GM19324 (cell line): ENCODE measurements at regions not wholly inside any gene's neighbourhood (a gene's known extent, or its start where the extent isn't known, plus 50 kb on each side); places are given as distances from the start of the nearest gene placed in this dataset.
A peak's percentile ranks its signal among the peaks of the same experiment; 100 is the strongest.
"Not testable (repeated sequence)": the region's sequence is repeated elsewhere in the genome, so short reads cannot be mapped to it uniquely, and the experiment has no call there.

Source experiments
- ATAC-seq: cut with Tn5 transposase; IDR thresholded peaks from one replicate; pipeline ENCODE4 v1.9.1; 2021; ENCODE audit warnings: mild to moderate bottlenecking, moderate library complexity; ENCODE audit not compliant: unreplicated experiment, low FRiP score

DNA sequence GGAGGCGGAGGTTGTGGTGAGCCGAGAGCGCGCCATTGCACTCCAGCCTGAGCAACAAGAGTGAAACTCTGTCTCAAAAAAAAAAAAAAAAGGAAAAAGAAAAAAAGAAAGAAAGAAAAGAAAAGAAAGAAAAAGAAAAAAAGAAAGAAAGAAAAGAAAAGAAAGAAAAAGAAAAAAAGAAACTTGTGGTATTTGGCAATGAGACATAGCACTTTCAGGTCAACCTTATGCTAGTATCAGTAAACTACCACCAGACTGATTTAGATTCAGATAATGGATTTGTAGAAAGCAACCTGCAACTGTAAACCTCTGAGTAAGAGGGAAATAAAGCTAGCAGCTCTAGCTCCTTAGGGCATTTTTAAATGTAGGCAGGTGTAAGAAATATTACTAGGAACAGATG is 144.0 kb upstream of the ZNF608 start:
- not testable (repeated sequence) for ATAC-seq

GRCh38 chr5:124891179-124891578 is 144.7 kb upstream of the ZNF608 start:
- no peak for ATAC-seq

GRCh38 chr5:124892185-124892848 is 145.9 kb upstream of the ZNF608 start:
- no peak for ATAC-seq

- ATAC-seq = no peak
Measured at GRCh38 chr5:124894541-124894940, 148.1 kb upstream of the ZNF608 start.

GRCh38 chr5:124895236-124895635 is 148.8 kb upstream of the ZNF608 start:
- no peak for ATAC-seq

- no peak for ATAC-seq
Measured at GRCh38 chr5:124901081-124901480, 154.6 kb upstream of the ZNF608 start.

- ATAC-seq = peak; percentile 99
Measured at GRCh38 chr5:124902097-124902821, 155.8 kb upstream of the ZNF608 start.

- no peak for ATAC-seq
Measured at GRCh38 chr5:124905256-124906130, 159.1 kb upstream of the ZNF608 start.

DNA sequence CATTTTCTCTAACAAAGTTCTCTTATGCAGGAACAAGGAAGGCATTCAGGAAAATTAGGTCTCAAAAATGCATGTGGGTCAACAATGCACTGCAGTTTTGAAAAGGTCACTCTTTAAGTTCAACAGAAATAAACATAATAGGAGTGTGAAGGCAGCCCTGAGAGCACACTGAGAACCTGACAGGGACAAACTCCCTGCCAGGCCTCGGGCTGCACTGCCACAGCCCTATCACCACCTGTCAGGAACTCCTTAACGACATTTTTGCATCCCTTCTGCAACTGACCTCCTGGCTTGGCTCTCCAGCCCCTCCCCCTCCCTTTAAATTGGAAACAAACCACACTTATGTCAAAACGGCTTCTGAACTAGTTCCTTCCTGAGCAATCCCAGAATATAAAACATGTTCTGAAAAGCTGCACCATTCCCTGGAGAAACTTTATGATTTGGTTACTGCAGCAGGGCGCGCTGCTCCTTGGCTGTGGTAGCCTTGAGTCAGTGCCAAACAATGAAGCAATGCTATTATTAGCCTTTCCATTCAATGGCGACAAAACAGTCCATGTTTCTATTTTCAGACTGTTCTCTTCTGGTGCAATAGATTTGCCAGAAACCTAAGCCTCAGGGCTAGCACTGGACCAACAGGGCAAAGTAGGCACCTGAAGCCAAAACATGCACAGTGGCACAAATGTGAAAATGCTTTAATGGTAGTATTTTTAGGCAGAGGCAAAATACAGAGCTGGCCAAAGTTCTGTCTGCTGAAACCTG is 160.1 kb upstream of the ZNF608 start:
- no peak for ATAC-seq

GRCh38 chr5:124907098-124907644 is 160.7 kb upstream of the ZNF608 start:
- no peak for ATAC-seq

DNA sequence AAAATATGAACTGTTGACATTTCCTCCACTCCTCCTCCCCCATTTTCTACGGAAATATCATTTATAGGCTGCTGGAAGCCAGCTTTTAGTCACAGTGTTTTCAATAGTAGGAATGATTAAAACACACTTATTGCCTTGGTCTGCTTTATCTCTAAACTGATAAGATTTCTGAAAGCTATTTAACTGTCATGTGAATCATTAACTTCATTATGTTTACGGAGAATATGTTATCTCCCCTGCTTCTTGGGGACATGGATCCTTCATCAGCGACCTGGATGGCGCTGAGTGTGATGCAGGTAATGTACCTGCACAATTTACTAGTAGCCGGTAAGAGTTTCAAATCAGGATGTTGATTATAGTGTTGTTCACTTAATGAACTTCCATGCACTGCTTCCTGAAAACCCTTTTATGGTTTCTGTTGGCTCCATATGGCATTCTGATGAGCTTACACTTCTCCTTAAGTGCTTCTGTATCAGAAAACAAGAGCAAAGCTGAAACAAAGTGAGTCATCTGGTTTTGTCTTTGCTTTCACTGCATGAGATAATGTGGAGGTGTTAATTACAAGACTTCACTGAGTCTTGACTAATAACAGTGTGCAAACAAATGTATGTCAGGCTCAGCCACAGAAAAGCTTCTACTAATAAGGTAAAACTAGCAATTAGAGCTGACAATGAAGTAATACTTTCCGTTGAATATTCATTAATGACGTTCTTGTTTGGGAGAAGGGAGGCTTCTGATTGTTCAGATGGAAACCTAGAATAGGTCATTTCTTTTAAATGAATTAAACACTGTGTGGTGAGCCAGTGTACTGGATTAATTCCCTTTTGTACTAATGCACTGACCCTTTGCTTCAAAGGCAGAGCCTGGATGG is 162.4 kb upstream of the ZNF608 start:
- peak; percentile 66 for ATAC-seq

GRCh38 chr5:124909734-124910133 is 163.3 kb upstream of the ZNF608 start:
- ATAC-seq = no peak

DNA sequence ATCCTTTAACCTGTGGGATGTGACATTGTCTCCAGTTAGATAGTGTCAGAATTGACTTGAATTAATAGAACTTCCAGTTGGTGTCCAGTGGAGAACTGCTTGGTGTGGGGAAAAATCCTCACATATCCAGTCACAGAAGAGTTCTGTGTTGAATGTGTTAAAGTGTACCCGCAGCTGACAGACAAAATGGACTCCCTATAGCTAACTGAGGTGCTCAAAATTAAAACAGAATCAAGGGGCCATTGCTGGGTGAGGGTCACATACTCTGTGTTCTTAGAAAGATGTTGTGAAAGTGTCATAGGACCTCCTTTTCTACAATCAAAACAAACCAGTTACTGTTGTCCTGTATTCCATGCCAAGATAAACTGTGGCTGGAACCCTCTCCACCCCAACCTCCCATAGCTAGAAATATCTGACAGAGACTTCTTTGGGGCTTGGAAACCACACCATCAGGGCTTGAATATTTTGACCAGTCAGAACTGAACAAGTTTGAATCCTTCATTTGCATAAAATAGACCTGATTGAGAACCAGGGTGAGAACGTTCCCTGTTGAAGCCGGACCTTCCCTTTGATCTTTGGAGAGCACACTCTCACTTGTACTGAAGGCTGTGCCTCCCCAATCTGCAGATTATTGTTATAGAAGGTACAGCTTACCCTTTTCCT is 164.0 kb upstream of the ZNF608 start:
- no peak for ATAC-seq

- ATAC-seq = no peak
Measured at GRCh38 chr5:124912638-124913328, 166.3 kb upstream of the ZNF608 start.

GRCh38 chr5:124913329-124913653 is 166.9 kb upstream of the ZNF608 start:
- no peak for ATAC-seq

DNA sequence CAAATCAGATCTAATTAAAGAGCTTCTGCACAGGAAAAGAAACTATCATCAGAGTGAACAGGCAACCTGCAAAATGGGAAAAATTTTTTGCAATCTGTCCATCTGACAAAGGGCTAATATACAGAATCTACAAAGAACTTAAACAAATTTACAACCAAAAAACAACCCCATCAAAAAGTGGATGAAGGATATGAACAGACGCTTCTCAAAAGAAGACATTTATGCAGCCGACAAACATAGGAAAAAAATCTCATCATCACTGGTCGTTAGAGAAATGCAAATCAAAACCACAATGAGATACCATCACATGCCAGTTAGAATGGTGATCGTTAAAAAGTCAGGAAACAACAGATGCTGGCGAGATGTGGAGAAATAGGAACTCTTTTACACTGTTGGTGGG is 169.9 kb upstream of the ZNF608 start:
- not testable (repeated sequence) for ATAC-seq

GRCh38 chr5:124918618-124919017 is 172.2 kb upstream of the ZNF608 start:
- no peak for ATAC-seq

DNA sequence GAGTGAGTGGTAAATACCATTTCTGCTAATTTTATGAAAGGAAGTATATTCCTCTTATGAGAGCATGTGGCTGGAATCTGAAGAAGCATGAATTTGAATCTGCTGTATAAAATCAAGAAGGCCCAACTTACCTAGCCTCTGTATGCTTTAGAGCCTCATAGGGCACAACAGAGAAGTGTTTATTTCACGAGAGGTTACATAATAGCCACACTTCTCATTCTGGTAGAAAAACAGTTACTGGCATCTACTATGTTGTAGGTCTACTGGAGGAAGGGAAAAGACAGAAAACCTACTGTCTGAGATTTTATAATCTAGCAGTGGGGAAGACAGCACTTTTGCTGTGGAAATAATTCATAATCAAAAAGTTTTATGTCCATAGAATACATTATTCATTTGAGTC is 172.6 kb upstream of the ZNF608 start:
- ATAC-seq = no peak
